ENCODE measurements at regions not wholly inside any gene's neighbourhood (a gene's known extent, or its start where the extent isn't known, plus 50 kb on each side); places are given as distances from the start of the nearest gene placed in this dataset.

GRCh38 chr4:158055668-158056067 is 117.2 kb downstream of the GASK1B start:
- TF ChIP-seq CTCF (conservative IDR thresholded peaks at IDR 0.05; ENCODE audit: control insufficient read depth, insufficient read depth, low read depth, low read length), result no peak
- H3K4me3 ChIP-seq (ENCODE audit: control insufficient read depth, low read depth, low read length), result no peak overlapping the region
- peak; percentile 27 for DNase-seq (ENCODE audit: low read depth)

GRCh38 chr4:158053801-158054200 is 119.0 kb downstream of the GASK1B start:
- no peak for TF ChIP-seq CTCF (conservative IDR thresholded peaks at IDR 0.05; ENCODE audit: control insufficient read depth, insufficient read depth, low read depth, low read length)
- no peak for DNase-seq (ENCODE audit: low read depth)
- H3K4me3 ChIP-seq (ENCODE audit: control insufficient read depth, low read depth, low read length), result no peak overlapping the region

- DNase-seq (ENCODE audit: low read depth), result no peak
- no peak for TF ChIP-seq CTCF (conservative IDR thresholded peaks at IDR 0.05; ENCODE audit: control insufficient read depth, insufficient read depth, low read depth, low read length)
- H3K4me3 ChIP-seq (ENCODE audit: control insufficient read depth, low read depth, low read length), result no peak overlapping the region
Measured at GRCh38 chr4:158053086-158053485, 119.7 kb downstream of the GASK1B start.

- no peak for TF ChIP-seq CTCF (conservative IDR thresholded peaks at IDR 0.05; ENCODE audit: control insufficient read depth, insufficient read depth, low read depth, low read length)
- DNase-seq (ENCODE audit: low read depth), result peak; percentile 97
- H3K4me3 ChIP-seq (ENCODE audit: control insufficient read depth, low read depth, low read length), result no peak overlapping the region
Measured at GRCh38 chr4:158051401-158052235, 121.2 kb downstream of the GASK1B start.

- H3K4me3 ChIP-seq (ENCODE audit: control insufficient read depth, low read depth, low read length), result no peak overlapping the region
Measured at GRCh38 chr4:158050942-158051341, 121.9 kb downstream of the GASK1B start.

GRCh38 chr4:158046345-158046744 is 126.5 kb downstream of the GASK1B start:
- TF ChIP-seq CTCF (conservative IDR thresholded peaks at IDR 0.05; ENCODE audit: control insufficient read depth, insufficient read depth, low read depth, low read length), result no peak
- H3K4me3 ChIP-seq (ENCODE audit: control insufficient read depth, low read depth, low read length), result no peak overlapping the region
- no peak for DNase-seq (ENCODE audit: low read depth)

More at GRCh38 chr4:158050942-158051341, 121.9 kb downstream of the GASK1B start:
- TF ChIP-seq CTCF (conservative IDR thresholded peaks at IDR 0.05; ENCODE audit: control insufficient read depth, insufficient read depth, low read depth, low read length), result no peak
- DNase-seq (ENCODE audit: low read depth), result no peak
